Right ventricle myocardium inferior (tissue), 1 donor: ENCODE measurements at regions not wholly inside any gene's neighbourhood (a gene's known extent, or its start where the extent isn't known, plus 50 kb on each side); places are given as distances from the start of the nearest gene placed in this dataset.

Experiments used
- ATAC-seq: fragments of 200-7000 bp; cut with Tn5 transposase; one replicate; pipeline ENCODE4 v1.9.1; 2020; ENCODE audit warnings: mild to moderate bottlenecking, moderate library complexity
- DNase-seq: peaks from one replicate; pipeline ENCODE4 v3.0.0; 2021; ENCODE audit errors: missing footprints
- intact Hi-C: fragments of 100-400 bp; cut with DNase I; formaldehyde crosslinking; loops from one replicate; pipeline ENCODE4 v1.11.0; 2022
- donor health status: DM: no; HTN: yes; CAD: no; lungs with severe emphysema.

DNA sequence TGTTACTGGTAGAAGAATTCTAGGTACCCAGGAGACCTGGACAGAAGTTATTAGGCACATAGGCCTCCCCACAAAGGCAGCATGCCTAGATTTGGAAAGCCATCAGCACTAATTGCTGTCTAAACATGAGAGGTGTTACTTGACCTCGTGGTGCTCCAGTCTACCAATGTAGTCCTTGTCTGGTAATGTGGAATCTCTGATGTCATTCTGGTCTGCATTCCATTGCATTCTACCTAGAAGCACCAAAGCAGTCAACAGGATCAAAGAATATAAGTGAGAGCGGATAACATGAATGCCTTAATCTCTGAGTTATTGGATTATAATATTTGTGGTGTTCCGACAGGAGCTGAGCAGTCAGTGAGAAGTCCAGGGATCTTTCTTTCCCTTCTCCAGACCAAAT, 175.2 kb downstream of the PSAT1 start:
- intact Hi-C loops, result no loop called here
- no peak for ATAC-seq
- no peak for DNase-seq

DNA sequence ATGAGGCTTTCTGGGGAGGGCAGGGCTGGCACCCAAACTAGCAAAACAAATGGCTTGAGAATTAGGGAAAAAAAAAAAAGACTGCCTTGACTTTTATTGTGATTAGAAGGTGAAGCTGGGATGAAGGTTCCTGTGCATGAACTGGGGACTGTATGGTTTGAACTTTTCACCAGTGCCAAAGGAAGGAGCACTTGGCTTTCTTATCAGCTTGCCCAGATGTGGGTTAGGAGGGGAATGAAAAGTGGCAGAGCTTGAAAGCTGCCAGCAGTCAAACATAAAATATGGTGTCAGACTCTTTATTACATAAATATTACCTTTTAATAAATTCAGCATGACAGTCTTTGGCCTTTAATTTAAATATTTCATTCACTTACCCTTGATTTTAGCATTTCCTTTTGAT, 182.5 kb downstream of the PSAT1 start:
- ATAC-seq (no peak), DNase-seq (no peak)
- intact Hi-C loops, result no loop called here

DNA sequence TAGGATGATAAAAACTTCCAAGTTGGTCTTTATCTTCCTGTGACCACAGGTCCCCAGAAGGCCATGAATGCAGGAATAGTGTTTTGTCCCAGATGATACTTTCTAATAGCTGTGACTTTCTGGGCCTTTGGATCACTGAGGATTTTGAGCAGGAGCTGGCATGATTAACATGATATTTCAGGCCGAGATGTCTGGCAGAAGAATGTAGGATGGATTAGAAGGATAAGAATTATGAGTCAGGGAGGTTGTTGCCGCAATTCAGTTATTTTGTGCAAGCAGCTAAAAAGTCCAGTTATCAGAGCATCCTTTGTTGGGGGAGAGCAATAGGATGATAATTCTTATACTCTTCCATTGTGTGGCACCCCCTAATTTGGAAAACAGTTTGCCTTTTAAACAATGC, 189.7 kb downstream of the PSAT1 start:
- intact Hi-C loops, result no loop called here
- DNase-seq (no peak), ATAC-seq (no peak)

DNA sequence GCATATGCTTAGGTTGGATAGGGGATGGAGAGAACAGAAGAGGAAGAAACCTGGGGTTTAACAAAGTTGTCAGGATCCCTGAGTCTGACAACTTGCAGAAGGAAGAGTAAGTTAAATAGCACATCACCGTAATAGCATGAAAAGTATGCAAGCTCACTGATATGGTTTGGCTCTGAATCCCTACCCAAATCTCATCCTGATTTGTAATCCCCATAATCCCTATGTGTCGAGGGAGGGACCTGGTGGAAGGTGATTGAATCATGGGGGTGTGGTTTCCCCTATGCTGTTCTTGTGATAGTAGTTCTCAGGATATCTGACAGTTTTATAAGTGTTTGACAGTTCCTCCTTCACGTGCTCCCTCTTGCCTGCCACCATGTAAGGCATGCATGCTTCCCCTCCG, 193.3 kb downstream of the PSAT1 start:
- no peak for ATAC-seq
- no peak for DNase-seq

DNA sequence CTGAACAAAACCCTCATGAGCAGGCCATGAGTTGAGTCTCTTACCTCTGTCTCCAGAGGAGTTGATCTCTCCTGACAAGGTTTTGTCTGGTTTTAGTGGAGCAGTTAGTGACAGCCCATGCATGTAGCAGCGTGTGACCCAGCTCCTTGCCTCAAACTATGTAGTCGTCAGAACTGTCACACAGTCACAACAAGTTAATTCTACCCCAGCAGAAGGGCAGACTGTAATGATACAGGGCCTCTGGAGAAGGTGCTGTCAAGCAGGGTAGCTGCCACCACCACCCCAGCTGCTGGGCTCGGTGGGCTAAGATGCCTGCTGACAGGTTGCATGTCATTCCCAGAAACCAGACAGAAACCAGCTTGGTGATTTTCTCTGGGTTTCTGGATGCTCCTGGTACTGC, 194.5 kb downstream of the PSAT1 start:
- intact Hi-C loops, result no loop called here
- ATAC-seq (no peak), DNase-seq (no peak)

More for the DNA sequence above, 193.3 kb downstream of the PSAT1 start:
- intact Hi-C loops, result no loop called here

DNA sequence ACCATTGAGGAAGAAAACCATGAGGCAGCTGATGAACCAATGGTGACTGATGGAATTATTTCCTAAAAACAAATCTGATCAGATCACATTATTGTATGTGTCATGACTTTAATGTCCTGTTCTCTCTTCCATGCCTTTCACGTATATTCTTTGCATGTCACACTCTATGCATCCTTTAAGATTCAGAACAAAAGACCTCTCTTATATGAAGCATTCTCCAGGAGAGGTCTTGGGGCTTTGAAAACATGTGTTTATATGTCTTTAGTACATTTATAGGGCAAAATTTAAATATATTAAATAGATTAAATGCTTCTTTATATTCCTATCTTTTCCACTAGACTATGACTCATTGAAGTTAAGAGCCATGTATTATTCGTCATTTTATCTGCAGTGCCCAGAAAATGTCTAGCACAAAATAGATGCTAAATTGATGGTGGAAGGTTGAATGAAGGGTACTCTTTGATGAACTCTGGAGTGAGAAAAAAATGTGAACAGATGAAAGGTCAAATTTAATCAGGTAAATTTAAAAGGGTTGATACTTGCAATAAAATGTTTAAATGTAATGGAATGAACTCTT, 196.3 kb downstream of the PSAT1 start:
- no peak for DNase-seq
- no peak for ATAC-seq
- intact Hi-C loops, result no loop called here

DNA sequence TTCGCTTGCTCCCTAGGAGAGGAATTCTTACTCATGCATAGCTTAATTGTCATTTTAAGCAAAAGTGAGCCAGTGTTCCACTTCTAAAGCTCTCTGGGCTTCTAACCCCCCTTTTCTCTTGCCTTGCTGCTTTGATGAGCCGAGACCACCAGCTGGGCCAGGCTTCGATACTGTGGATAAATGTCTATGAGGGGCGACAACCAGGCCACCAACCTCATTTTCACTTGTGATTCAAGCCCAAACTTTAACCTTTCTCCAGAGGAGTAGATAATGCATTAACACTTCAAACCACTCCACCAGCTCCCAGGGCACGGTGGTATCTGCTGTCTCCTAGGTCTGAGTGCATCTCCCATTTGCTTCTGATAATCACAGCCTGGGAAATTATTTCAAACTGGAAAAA, 205.6 kb downstream of the PSAT1 start:
- intact Hi-C loops, result no loop called here
- no peak for ATAC-seq
- no peak for DNase-seq

DNA sequence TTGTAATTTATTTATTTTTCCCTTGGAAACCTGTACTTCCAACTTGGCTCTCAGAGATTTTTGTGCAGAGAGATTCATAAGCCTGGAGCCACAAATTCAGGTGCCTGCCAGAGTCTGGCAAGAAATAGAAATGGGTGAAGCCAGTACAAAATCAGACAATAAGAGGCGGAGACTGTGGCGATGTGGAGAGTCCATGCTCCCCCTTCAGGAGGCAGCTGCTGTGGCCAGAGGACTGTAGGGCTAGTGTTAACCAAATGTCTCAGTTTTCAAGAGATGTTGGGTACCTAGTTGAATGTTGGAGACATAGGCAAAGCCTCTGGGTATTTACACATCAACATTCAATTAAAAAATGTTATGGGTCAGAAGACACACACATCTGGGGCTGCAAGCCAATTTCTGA, 208.6 kb downstream of the PSAT1 start:
- no peak for ATAC-seq
- no peak for DNase-seq
- intact Hi-C loops, result no loop called here

DNA sequence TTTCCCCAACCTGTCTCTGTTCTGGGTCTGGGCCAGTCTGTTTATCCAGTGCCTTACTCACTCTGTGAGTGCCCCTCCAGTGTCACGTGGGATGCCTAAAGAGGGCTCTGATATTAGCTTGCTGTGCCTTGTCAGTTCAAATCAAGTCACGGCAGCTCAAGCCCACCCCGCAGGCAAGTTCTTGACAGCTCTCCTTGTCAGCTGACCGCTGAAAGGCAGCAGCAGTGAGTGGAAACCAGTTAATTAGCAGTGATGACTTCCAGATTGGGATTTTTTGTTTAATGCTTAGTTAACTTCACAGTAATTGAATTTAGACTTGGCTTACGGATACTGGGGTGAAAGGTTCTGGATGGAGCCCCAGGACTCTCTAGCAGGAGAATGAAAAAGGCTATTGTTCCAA, 210.1 kb downstream of the PSAT1 start:
- DNase-seq (no peak), ATAC-seq (no peak)
- intact Hi-C loops, result no loop called here

DNA sequence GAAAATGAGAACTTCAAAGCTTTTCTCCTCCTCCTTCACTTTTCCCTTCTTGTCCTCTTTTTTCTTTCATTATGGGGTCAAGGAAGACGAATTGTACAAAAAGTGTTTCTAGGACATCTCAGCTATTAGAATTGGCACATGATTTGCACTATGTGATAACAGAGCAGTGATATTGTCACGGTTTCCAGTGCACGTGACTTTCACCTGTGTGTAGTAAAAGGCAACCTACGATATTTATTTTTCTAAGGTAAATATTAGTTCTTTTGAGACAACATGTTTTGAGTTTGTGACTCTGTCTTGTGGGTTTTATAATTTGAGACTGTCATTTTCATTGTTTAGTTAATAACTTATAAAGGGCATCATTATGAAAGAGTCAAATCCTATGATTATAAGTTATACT, 213.1 kb downstream of the PSAT1 start:
- ATAC-seq (no peak), DNase-seq (no peak)
- intact Hi-C loops, result no loop called here

DNA sequence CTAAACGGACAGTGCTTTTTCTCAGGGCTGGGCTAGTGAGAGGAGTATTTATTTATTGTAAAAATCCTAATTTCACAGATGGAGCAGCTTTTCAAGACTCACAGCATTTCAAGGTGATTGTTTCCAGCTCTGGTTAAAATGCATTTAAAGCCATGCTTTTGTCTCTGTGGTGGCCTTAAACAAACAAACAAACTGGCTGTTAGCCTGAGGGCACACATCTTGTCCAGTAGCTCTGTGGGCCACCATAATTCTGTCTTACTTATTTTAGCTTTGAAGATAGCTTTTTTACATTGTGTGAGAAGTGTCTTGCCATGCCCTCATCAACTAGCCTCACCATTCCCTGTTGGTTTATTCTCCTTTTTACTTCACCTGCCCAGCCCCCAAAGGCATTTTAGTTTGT, 218.2 kb downstream of the PSAT1 start:
- DNase-seq (no peak), ATAC-seq (no peak)
- intact Hi-C loops, result no loop called here

DNA sequence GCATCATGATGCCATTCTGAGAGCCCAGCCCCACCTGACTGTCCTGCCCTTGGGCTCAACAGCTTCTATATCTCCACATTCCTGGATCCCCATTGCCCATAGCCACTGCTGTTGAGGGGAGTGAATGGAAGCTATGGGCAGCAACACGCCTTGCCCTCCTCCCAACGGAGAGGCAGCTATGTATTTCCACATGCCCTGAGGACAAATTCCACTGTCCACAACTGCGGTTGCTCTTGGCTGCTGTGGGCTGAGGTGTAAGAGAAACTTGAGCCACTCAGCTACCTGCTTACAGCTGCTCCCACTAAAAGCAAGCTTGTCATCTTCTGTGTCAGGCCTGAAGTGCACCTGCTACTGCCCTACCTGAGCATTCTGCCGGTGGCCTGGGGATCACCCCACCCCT, 222.9 kb downstream of the PSAT1 start:
- no peak for ATAC-seq
- intact Hi-C loops, result no loop called here
- no peak for DNase-seq

DNA sequence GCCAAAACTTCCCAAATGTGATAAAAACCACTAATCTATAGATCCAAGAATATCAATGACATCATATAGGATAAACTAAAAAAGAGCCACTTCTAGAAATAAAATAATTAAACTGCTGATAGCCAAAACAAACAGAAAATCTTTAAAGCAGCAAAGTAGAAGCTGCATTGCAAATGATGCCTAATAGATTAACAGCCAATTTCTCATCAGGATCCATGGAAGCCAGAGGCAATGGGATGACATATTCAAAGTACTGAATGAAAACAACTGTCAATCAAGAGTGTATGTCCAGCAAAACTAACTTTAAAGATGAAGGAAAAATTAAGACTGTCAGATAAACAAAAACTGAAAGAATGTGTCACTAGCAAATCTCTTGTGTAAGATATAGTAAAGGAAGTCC, 224.8 kb downstream of the PSAT1 start:
- no peak for ATAC-seq
- no peak for DNase-seq
- intact Hi-C loops, result no loop called here

DNA sequence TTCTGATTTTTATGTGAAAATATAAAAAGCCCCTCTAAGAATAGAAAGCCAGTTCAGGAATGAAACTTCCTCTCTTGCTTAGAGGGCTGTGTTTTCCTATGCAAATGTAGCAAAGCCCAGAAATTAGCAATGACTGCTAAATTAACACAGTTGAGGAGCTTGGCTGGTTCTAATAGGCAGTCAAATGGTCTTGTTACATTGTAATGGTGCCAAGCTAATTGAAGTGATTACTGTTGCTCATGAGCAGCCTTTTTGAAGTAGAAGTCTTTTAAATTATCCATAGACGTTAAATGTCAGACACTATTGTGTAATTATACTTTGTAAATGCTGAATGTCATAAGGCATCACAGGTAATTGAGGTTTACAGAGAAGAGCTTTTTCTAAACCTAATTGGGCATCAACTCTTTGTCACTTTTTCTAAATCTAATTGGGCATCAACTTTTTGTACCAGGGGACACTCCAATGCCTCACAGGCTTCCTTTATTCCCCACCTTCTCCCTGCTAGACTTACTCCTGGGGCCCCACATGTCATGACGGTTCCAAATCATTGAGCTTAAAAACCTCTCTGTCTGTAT, 229.1 kb downstream of the PSAT1 start:
- no peak for DNase-seq
- intact Hi-C loops, result no loop called here
- no peak for ATAC-seq

DNA sequence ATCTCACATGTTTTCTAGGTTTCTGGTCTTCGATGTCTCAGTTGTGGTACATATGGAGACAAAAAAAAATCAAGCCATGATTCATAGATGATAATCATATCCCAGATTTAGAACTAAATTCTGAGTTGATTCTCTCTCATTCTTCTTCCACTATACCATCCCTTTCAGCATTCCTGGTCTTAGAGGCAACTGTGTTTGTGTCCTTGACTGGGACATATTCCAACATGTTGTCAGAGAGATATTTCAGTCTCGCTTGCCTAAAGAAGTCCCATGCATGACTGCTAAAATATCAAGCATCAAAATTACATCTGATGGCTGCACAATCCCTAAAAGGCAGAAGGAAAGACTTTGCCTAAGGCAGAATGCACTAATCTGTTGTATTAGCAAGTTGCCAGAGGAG, 236.6 kb downstream of the PSAT1 start:
- DNase-seq (no peak), ATAC-seq (no peak)
- intact Hi-C loops, result no loop called here

DNA sequence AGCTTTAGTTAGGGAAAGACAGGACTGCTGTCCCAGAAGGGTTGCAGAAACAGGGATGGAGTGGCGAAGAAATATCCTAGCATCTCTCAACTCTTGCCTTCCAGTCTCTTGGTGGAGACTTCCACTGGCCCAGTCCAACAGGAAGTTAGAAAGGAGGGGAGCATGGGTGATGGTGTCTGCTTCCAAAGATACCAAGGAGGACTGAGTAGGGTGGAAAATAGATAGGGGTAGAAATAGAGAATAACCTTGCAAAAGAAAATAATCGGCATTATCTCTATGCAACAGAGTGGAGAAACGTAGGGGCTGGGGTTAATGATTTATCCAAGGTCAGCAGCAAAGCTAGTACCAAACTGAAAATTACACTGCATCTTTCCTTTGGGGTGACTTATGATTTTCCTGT, 242.3 kb downstream of the PSAT1 start:
- ATAC-seq (no peak), DNase-seq (no peak)
- intact Hi-C loops, result no loop called here

DNA sequence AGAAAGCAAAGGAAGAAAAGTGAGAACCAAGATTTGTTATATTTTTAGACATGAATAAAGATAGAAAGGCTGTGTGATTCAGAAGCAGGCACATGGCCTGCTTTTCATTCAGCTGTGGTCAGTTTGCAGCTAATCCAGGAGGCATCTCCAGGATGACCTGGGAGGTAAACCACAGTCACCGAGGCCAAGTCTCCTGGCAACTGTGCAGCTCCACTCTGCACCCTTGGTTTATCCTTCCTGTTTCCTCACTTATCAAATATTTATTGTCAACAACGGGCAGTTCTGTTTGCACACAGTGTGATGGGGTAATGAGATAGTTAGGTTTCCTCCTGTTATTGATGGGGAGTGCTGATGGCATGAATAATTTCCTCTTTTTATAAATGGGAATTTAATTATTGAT, 243.0 kb downstream of the PSAT1 start:
- DNase-seq, result no peak
- no peak for ATAC-seq
- intact Hi-C loops, result no loop called here

DNA sequence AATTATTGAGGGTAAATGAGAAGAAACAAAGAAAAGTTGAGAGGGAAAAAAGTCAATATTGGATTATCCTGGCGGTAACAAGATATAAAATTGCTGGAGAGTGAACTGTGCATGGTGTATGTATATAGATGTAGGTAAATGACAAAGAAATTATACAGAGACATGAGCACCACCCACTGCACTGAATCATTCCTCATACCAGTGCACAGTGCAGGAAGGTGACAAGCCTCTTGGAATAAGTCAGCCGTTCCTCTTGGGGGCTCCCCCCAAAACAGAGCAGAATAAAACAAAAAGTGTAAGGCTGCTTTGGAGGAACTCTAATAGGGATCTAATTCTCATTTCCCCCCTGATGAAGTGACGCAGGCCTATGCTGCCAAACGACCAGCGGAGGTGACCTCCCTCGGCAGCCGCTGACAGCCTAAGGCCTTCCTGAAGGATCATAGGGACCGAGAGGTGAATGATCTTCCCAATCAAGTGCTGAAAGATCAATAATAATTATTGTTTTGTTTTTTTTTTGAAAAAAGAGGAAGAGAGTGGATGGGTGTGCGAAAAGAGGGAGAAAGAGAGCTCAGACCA, 245.0 kb downstream of the PSAT1 start:
- intact Hi-C loops, result no loop called here
- no peak for ATAC-seq
- DNase-seq, result no peak

DNA sequence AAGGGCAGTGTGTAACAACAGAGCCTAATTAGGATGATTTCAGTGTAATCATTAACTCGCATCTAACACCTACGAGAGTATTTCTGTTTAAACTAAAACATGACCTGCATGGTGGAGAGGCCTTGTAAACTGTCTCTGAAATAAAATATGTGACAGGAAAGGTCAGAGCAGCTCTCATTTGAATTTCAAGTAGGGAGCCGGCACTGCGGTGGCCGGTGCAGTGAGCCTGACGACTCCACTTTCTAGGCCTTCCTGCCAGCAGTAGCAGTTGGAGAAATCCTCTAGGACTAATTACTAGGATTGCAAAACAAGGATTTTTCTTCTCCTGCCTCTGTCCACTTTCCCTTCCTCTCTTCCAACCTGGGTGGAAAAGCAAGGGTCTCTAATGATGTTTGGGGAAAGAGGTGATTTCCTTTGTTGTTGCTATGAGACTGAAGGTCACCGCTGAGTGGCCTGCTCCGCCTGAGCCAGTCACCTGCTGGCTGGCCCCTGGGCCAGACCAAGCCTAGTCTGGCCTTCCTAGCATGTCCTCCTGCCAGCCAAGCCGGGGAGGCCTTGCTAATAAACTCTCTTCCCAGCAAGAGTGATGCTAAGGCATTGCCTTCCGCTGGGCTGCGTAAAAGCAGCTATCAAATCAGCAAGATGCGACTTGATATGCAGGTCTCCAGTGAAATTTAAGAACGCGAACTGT, 245.7 kb downstream of the PSAT1 start:
- ATAC-seq, result no peak

DNA sequence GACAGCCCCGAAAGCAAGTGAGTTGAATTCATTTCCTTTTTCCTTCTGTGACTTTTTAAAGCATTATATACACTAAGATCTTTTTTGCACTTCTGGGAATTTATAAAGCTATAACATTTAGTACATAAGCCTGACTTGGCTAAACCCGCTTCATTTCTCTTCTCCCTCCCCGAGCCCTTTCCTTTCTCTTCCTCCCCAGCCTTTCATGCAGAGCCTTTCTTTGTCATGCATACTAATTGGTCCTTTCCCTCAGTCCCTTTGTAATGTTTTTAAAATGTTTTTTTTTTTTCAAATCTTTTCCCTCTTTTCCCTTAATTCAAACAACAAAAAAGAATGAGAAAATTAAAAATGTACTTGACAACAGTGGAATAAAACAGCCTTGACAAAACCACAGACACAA, 246.4 kb downstream of the PSAT1 start:
- ATAC-seq (no peak), DNase-seq (no peak)
- intact Hi-C loops, result no loop called here

More for the DNA sequence above, 245.7 kb downstream of the PSAT1 start:
- intact Hi-C loops, result no loop called here
- DNase-seq, result no peak

DNA sequence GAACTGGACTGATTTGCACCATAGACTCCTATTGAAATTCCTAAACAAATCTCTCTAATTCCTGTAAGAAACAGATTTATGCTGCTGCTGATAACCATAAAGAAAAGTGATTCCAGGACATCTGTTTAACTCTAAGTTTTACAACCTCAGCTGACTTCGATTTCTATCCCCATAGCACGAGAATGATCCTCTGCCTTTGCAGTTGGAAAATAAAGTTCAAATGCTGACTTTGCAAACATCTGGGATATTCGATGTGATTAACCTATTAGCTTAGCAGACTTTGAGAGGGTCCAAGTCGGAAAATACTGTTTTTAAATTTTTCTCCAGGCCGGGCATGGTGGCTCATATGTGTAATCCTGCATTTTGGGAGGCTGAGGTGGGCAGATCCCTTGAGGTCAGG, 247.3 kb downstream of the PSAT1 start:
- intact Hi-C loops, result no loop called here
- ATAC-seq, result no peak
- no peak for DNase-seq
